Bronchial epithelial cell (primary cell): ENCODE measurements at regions not wholly inside any gene's neighbourhood (a gene's known extent, or its start where the extent isn't known, plus 50 kb on each side); places are given as distances from the start of the nearest gene placed in this dataset.

Experiments
- DNase-seq: peaks from one replicate; pipeline ENCODE4 v3.0.0-alpha.2; 2010; ENCODE audit warnings: low read depth
- FAIRE-seq: peaks from 2 replicates; lab custom pipeline; 2011; peaks lifted over from hg19 to GRCh38; lab: Jason Lieb, UNC
- H3K27me3 ChIP-seq: 2 replicates; pipeline ENCODE4 v1.5.1; 2011; ENCODE audit warnings: low read length; ENCODE audit not compliant: control insufficient read depth, insufficient read depth
- H3K36me3 ChIP-seq: 2 replicates; pipeline ENCODE4 v1.5.1; 2011; ENCODE audit warnings: low read length; ENCODE audit not compliant: control insufficient read depth, insufficient read depth
- H3K4me3 ChIP-seq: 2 replicates; pipeline ENCODE4 v1.5.1; 2011; ENCODE audit warnings: mild to moderate bottlenecking, low read depth, low read length, control low read depth
- CTCF ChIP-seq: IDR thresholded peaks from 2 replicates; pipeline ENCODE4 v1.5.1; 2011; ENCODE audit warnings: mild to moderate bottlenecking, moderate library complexity, low read length, control low read depth, inconsistent platforms; ENCODE audit not compliant: insufficient read depth, severe bottlenecking

GRCh38 chr14:26056036-26056616, 541.7 kb downstream of the NOVA1 start:
- Histone ChIP-seq H3K36me3 (no peaks in the 10 kb centered on the region), H3K27me3 (no peaks in the 10 kb centered on the region), H3K4me3 (no peak overlapping the region)
- FAIRE-seq (no peak), DNase-seq (no peak)
- TF ChIP-seq CTCF: no peak

GRCh38 chr14:26032348-26032747, 565.5 kb downstream of the NOVA1 start:
- DNase-seq (no peak), FAIRE-seq (no peak)
- no peak for TF ChIP-seq CTCF
- Histone ChIP-seq H3K27me3 (no peaks in the 10 kb centered on the region), H3K4me3 (no peak overlapping the region), H3K36me3 (no peaks in the 10 kb centered on the region)

GRCh38 chr14:26026384-26026783, 571.4 kb downstream of the NOVA1 start:
- no peak overlapping the region for H3K4me3 ChIP-seq
- H3K36me3 ChIP-seq: no peaks in the 10 kb centered on the region
- DNase-seq: no peak
- no peak for FAIRE-seq
- H3K27me3 ChIP-seq: no peaks in the 10 kb centered on the region
- TF ChIP-seq CTCF: no peak

- no peak for TF ChIP-seq CTCF
- no peak overlapping the region for H3K4me3 ChIP-seq
- H3K36me3 ChIP-seq: no peaks in the 10 kb centered on the region
- FAIRE-seq: no peak
- H3K27me3 ChIP-seq: no peaks in the 10 kb centered on the region
- DNase-seq: no peak
Observed at GRCh38 chr14:26023967-26024366, 573.9 kb downstream of the NOVA1 start.

- DNase-seq: no peak
Observed at GRCh38 chr14:26021759-26022158, 576.1 kb downstream of the NOVA1 start.

More at GRCh38 chr14:26021759-26022158, 576.1 kb downstream of the NOVA1 start:
- no peaks in the 10 kb centered on the region for H3K36me3 ChIP-seq
- no peak for FAIRE-seq
- H3K27me3 ChIP-seq: no peaks in the 10 kb centered on the region
- TF ChIP-seq CTCF: no peak
- no peak overlapping the region for H3K4me3 ChIP-seq
